Loucy (cell line): ENCODE measurements at regions not wholly inside any gene's neighbourhood (a gene's known extent, or its start where the extent isn't known, plus 50 kb on each side); places are given as distances from the start of the nearest gene placed in this dataset.

Source experiments
- H2AFZ ChIP-seq: fragments of 200-600 bp; sonication (generic); 2 replicates; pipeline ENCODE4 v1.6.0; 2016; ENCODE audit warnings: antibody characterized with exemption, mild to moderate bottlenecking, low read length, moderate library complexity
- H3F3A ChIP-seq: fragments of 200-600 bp; 2 replicates; pipeline ENCODE4 v1.6.0; 2016; ENCODE audit warnings: antibody characterized with exemption, low read depth, mild to moderate bottlenecking
- H3K27me3 ChIP-seq: fragments of 200-600 bp; sonication (generic); 2 replicates; pipeline ENCODE4 v1.6.1; 2014; ENCODE audit warnings: low read length, mild to moderate bottlenecking; ENCODE audit not compliant: insufficient read depth, poor library complexity, severe bottlenecking
- H3K36me3 ChIP-seq: fragments of 200-600 bp; sonication (generic); 2 replicates; pipeline ENCODE4 v1.6.1; 2016; ENCODE audit warnings: low read length; ENCODE audit not compliant: insufficient read depth
- H3K4me1 ChIP-seq: fragments of 200-600 bp; sonication (generic); 2 replicates; pipeline ENCODE4 v1.5.1; 2014; ENCODE audit warnings: low read length, mild to moderate bottlenecking; ENCODE audit not compliant: insufficient read depth, poor library complexity, severe bottlenecking
- H3K4me2 ChIP-seq: fragments of 200-600 bp; sonication (generic); 2 replicates; pipeline ENCODE4 v1.6.0; 2014; ENCODE audit warnings: antibody characterized with exemption, low read length, low read depth, mild to moderate bottlenecking; ENCODE audit not compliant: poor library complexity, severe bottlenecking
- H3K4me3 ChIP-seq: fragments of 200-600 bp; sonication (generic); 2 replicates; pipeline ENCODE4 v1.5.1; 2014; ENCODE audit warnings: low read length, mild to moderate bottlenecking, mixed read lengths; ENCODE audit not compliant: poor library complexity, severe bottlenecking
- H3K79me2 ChIP-seq: fragments of 200-600 bp; sonication (generic); 2 replicates; pipeline ENCODE4 v1.6.1; 2014; ENCODE audit warnings: low read length; ENCODE audit not compliant: insufficient read depth
- H3K9ac ChIP-seq: fragments of 200-600 bp; sonication (generic); 2 replicates; pipeline ENCODE4 v1.6.0; 2014; ENCODE audit warnings: mild to moderate bottlenecking, low read depth, low read length, moderate library complexity; ENCODE audit not compliant: poor library complexity, severe bottlenecking
- H3K9me2 ChIP-seq: fragments of 200-600 bp; sonication (generic); replicated peaks from 2 replicates; pipeline ENCODE4 v1.6.1; 2016; ENCODE audit warnings: low read depth, low read length, mixed read lengths
- H3K9me3 ChIP-seq: fragments of 200-600 bp; sonication (generic); 2 replicates; pipeline ENCODE4 v1.6.1; 2014; ENCODE audit warnings: mild to moderate bottlenecking, antibody characterized with exemption, low read length, low read depth; ENCODE audit not compliant: insufficient read depth
- H4K20me1 ChIP-seq: fragments of 200-600 bp; sonication (generic); 2 replicates; pipeline ENCODE4 v1.6.0; 2014; ENCODE audit warnings: antibody characterized with exemption, low read length, mild to moderate bottlenecking; ENCODE audit not compliant: insufficient read depth, poor library complexity, severe bottlenecking
- CTCF ChIP-seq: fragments of 200-600 bp; sonication (generic); conservative IDR thresholded peaks from 2 replicates; pipeline ENCODE4 v1.5.1; 2014; ENCODE audit warnings: mild to moderate bottlenecking, antibody characterized with exemption, low read length
- EZH2phosphoT487 ChIP-seq: fragments of 200-600 bp; IDR thresholded peaks from 2 replicates; pipeline ENCODE4 v1.6.1; 2018; ENCODE audit warnings: antibody characterized with exemption, mild to moderate bottlenecking, moderate library complexity, borderline replicate concordance

DNA sequence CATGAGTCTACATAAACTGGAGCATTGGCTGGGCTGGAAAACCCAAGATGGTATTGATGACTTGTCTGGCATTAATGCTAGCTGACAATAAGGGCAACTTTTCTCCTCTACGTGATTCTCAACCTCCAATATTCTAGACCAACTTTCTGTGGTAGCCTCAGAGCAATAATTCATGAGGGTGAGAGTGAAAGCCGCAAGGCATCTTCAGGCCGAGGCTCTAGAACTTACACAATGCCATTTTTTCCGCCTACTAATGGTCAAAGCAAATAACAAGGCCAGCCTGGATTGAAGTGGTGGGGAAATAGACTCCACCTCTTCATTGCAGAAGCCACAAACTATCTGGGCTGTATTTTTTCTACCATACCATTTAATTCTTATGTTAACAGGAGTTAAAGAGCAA is 267.4 kb downstream of the GABRG2 start:
- H3K27me3 ChIP-seq: no peaks in the 10 kb centered on the region

GRCh38 chr5:162360373-162360931 is 292.9 kb downstream of the GABRG2 start:
- H3K27me3 ChIP-seq: no peaks in the 10 kb centered on the region
- no peak for TF ChIP-seq EZH2phosphoT487
- TF ChIP-seq CTCF: no peak
- no peak overlapping the region for H2AFZ ChIP-seq
- H3K36me3 ChIP-seq: no peaks in the 10 kb centered on the region
- no peak overlapping the region for H3K4me2 ChIP-seq
- H3K9ac ChIP-seq: no peak overlapping the region
- H3F3A ChIP-seq: no peaks in the 10 kb centered on the region
- H4K20me1 ChIP-seq: no peaks in the 10 kb centered on the region
- H3K9me2 ChIP-seq: no peaks in the 10 kb centered on the region
- no peak overlapping the region for H3K4me3 ChIP-seq
- no peaks in the 10 kb centered on the region for H3K79me2 ChIP-seq
- no peaks in the 10 kb centered on the region for H3K9me3 ChIP-seq
- H3K4me1 ChIP-seq: no peaks in the 10 kb centered on the region

More for the DNA sequence above, 267.4 kb downstream of the GABRG2 start:
- Histone ChIP-seq H4K20me1 (no peaks in the 10 kb centered on the region), H3F3A (no peaks in the 10 kb centered on the region), H3K79me2 (no peaks in the 10 kb centered on the region), H3K9ac (no peak overlapping the region), H3K4me2 (no peak overlapping the region), H3K9me2 (no peaks in the 10 kb centered on the region), H3K9me3 (no peaks in the 10 kb centered on the region), H3K4me1 (no peaks in the 10 kb centered on the region), H3K36me3 (no peaks in the 10 kb centered on the region), H2AFZ (no peak overlapping the region), H3K4me3 (no peak overlapping the region)
- no peak for TF ChIP-seq CTCF
- no peak for TF ChIP-seq EZH2phosphoT487

- Histone ChIP-seq H2AFZ (no peak overlapping the region), H3K9me2 (no peaks in the 10 kb centered on the region), H3K4me1 (no peaks in the 10 kb centered on the region), H4K20me1 (no peaks in the 10 kb centered on the region), H3K4me2 (no peak overlapping the region), H3K9me3 (no peaks in the 10 kb centered on the region), H3K9ac (no peak overlapping the region), H3K4me3 (no peak overlapping the region), H3F3A (no peaks in the 10 kb centered on the region), H3K36me3 (no peaks in the 10 kb centered on the region), H3K79me2 (no peaks in the 10 kb centered on the region), H3K27me3 (no peaks in the 10 kb centered on the region)
- no peak for TF ChIP-seq EZH2phosphoT487
- no peak for TF ChIP-seq CTCF
Measured at GRCh38 chr5:162372256-162372655, 304.7 kb downstream of the GABRG2 start.
